DMS53 (cell line): ENCODE measurements at regions not wholly inside any gene's neighbourhood (a gene's known extent, or its start where the extent isn't known, plus 50 kb on each side); places are given as distances from the start of the nearest gene placed in this dataset.

Experiments used
- DNase-seq: peaks from one replicate; lab custom pipeline; 2025; lab: John Stamatoyannopoulos, UW

DNA sequence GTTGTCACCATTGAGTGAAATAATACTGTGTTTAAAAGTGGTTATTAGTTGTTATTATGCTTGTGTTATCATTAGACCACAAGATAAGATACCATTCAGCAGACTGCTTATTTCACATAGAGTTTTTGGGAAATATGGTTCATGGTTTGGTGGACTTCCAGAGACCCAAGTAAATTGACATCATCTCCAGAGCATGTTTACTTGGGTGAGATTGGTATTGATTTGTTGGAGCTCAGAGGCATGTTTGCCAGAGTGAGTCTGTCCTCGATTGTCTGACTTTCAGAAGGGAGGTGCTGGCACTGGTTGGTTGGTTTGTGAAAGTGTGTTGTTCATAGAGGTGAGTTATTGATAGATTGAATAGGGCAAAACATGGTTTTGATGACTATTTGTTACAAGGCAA is 291.4 kb downstream of the TGFB2 start:
- DNase-seq = no peak

DNA sequence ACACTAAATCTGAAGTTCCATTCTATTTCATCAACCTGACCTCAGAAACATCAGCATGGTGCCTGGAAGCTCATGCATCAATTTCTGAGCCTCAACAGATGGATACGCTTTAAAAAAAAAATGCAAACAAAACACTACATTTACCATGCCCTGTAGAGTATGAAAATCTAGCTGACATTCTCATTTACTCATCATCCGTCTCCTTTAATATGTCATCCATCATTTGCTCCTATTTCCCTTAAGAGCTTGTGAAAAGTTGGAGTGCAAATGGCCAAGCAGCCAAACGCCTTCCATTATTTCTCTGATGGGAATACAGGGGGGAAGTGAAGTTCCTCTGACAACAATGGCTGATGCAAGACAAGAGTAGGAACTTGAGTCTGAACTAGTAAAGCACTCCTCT is 295.0 kb downstream of the TGFB2 start:
- DNase-seq = no peak

DNA sequence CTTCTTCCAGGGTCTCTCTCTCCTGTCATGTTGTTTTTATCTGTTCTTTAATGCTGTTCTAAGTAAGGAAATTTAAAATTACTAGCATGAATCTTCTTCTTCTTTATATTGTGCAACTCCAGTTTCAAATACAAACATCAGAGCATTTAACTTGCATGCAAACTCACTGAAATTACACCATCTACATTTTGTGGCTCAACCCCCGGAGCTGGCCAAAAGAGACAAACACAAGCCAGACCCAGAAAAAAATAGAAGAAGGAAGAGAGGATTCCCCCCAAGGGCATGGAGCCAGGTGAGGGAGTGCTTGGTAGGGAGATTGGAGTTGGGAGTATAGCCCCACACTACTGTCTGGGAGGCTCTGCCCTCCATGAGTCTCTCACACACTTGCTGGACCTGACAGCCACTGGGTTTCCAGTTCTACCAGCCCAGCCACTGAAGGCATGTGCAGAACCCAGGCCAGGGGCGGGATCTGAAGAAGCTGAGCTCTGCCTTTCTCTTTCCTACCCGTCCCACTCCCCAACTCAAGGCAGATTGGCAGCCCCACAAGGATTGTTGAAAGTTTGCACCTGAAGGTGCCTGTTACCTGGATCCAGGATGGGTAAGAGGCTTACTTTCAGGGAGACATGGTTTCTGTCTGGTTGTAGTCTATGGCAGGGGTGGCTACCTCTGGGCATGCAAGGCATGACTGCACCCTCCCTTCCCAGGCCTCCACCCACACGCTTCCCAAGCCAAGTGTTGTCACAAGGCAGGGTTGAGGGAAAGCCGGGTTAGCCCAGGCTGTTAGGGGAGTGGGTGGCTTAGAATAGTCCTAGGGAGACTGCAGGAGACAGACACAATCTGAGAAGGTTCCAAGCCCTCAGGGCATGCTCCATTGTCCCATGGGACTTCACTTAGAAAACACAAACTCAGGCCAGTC is 297.2 kb downstream of the TGFB2 start:
- no peak for DNase-seq

DNA sequence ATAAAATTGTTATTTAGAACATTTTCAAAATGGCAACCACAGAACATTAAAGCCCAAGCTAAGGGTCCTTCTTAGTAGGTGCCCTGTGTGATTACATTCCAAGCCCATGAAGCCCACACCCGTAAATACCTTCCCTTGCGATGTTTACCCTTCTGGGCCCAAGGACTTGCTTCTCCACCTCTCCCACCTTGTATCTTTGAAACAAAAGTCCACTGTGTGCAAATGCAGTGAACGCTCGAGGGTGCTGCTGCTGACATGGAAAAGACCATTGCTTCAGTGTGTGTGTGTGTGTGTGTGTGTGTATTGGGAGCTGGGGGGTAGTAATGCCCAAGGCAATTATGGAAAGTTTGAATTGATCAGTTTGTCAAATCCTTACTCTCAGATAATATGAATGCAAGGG is 298.1 kb downstream of the TGFB2 start:
- DNase-seq = no peak

DNA sequence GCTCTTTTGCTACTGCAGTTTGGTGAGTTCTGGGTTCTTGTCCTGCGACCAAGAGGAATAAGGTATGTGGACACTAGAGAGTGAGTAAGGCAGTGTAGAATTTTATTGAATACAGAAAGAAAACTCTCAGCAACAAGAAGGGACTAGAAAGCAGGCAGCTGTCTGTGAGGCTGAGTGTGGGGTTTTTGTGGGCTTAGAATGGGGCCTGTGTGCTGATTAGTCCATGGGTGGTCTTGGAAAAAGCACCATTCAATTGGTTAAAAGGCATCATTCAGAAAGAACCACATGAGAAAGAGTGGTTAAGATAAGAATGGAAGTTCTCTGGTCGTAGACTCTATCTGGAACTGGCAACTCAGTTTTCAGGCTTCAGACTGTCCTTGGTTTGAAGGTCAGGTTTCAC is 298.8 kb downstream of the TGFB2 start:
- DNase-seq = no peak

DNA sequence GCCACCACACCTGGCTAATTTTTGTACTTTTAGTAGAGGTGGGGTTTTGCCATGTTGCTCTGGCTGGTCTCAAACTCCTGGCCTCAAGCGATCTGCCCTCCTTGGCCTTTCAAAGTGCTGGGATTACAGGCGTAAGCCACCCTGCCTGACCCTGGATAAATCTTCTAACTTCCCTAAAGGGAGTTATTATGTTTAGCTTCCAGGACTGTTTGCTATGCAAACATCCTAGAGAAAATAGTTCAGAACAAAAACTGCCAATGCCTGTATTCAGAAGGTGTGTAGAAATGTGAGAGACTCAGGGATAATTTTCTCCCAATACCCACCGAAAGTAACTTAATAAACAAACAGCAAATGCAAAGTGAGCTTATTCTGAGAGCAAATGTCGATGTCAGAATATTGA is 301.2 kb downstream of the TGFB2 start:
- DNase-seq = no peak

DNA sequence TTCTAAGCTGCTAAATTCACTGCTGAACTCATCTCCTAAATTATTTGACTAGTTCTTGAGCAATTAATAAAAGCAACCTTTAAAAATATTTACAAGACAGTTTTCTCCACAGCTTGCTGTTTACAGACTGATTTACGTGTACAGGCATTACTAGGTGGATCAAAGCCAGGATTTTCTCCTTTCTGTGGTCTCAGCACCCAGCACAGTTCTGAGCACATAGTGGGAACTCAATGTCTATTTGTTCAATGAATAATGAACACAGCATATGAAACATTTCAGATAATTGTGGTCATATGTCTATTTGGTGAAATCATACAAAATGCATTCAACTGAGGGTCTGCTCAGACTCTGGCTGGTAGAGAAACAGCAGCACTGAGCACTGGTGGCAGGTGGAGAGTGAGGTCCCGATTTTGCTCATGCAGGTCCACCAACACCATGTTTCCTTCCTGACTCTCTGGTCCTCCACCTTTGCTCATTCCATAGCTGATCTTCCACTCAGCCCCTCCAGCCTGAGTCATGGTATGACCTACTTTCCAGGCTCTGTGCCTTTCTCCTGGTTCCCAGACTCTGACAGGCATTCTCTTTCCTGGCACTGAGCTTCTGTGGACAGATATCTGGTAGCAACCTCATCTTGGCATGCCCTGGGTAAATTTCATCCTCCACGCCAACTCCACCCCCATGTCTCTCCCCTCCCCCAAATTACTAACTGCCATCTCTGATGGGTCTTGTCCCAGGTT is 311.3 kb downstream of the TGFB2 start:
- DNase-seq = peak; percentile 37

DNA sequence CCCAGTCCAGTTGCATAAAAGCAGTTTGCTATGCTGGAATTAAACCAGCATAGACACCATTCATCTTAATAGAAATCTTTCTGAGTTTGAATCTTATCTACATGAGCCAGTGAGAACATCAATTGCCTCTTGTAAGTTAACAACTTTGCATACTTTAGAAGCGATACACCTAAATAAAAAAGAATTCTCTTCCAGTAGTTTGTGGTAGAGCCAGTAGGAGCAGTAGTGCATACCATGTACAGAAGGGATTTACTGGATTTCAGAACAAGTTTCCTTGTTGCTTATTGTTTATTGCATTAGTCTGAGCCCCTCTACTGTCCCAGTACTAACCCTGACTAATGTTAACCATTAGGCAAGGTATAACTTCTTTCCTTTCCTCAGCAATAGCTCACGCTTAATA is 313.1 kb downstream of the TGFB2 start:
- no peak for DNase-seq

DNA sequence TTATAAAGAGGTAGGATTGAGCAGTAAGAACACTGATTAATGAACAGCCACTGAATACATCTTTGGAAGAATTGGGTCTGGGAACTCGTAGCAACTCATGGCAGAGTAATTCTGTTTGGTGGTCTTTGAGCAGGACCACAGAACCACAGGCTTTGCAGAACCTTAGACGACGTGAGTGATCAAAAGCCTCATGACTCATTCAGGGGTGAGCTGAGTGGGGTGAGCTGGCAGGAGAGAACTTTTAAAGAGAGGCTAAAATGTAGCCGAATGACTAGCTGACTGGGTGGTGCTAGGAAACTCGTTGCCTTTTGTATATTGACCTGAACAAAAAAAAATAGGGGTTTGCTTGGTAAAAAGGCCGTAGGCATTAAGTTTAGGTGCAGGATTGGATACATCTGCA is 313.8 kb downstream of the TGFB2 start:
- no peak for DNase-seq

DNA sequence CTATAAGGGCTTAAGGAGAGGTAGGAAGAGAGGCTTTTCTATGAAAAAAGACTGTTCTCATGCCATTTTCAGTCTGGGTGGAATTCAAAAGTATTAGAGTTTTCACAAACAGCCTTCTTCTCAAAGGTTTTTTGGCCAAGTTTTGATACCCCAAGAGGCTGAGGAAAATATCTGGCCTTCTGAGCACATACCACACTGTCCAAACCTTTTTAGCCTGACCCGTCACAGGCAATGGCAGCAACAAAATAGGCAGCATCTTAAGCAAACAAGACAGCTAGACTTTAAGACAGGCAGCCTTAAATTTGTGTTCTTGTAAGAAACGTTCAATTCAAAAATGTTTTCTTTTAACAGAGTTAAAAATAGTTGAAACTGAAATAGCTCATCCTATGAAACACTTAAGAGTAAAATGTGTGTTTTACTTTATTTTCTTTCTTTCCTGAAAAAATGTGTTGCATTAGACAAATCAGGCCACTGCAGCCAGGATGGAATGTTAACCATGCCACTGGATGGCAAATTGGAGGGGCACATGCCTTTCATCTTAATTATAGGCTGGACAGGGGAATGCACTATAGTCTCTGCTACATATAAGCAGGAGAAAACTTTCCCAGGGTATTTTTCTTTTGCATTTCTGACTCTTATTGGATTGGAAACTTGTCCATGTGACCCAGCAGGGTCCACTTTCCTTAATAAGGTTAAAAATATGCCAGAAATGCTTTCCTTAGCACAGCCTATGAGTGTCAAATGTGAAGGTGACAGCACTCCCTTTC is 315.0 kb downstream of the TGFB2 start:
- no peak for DNase-seq

DNA sequence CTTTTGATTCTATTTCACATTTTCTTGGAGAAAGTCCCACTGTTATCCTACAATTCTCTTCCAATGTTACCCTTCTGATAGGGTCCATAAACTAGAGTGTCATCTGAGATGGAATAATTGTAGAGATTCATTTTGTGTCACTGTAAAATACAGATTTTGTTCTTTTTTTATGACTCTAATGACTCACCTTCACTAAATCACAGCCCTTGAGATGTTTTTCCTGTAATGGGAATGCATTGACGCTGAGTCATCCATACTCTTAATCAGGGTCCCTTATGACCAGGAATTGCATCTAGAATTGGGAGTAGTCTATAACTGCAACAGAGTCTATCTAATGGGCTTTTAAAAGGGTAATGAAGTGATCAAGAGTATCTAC is 315.5 kb downstream of the TGFB2 start:
- DNase-seq = peak; percentile 55

DNA sequence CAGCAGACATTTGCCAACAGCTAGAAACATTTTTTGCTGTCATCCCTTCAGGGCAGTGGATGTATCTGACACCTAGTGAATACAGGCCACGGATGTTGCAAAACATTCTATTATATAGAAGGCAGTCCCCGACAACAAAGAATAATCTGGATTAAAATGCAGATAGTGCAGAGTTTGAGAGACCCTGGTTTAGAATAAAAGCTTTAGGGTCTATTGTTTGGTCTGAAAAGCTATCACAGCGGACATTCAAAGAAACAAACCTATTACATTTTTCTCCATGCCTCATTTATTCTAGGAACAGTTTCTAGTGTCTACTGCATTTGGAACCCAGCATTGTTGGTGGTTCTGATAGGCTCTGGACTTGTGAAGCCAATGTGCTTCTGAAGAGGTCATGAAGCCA is 316.3 kb downstream of the TGFB2 start:
- no peak for DNase-seq

DNA sequence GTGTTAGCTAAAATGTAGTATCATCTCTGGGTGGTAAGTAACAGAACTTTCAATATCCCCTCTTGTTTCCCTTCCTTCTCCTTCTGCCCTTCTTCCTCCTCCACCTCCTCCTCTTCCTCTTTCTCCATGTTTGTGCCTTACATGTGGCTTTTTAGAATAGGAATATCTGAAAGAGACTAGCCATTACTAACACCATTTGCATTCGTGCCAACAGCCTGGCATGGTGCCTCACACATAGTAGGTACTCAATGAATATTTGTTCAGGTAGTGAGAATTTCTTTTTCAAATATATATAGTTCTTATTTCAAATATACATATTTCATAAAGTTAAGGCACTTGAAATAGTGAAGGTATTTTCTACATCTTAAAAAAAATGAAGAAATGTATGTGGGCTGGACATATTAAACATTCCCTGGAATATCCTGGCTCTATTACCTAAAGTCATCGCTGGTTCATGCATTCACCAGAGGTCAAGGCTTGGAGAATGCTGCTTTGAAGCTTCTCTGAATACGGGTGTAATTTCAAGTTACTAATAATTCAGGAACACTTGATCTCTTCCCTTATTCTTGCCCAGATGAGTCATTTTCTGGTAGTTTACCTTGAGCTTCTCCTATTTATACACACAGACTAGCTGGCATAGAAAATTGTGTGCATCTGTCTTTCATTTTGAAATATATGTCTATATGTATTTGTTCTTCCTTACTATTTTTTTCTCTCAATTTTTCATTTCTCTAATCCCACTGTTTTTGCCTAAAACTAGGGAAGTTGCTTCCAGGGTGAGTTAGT is 319.4 kb downstream of the TGFB2 start:
- DNase-seq = peak; percentile 43

DNA sequence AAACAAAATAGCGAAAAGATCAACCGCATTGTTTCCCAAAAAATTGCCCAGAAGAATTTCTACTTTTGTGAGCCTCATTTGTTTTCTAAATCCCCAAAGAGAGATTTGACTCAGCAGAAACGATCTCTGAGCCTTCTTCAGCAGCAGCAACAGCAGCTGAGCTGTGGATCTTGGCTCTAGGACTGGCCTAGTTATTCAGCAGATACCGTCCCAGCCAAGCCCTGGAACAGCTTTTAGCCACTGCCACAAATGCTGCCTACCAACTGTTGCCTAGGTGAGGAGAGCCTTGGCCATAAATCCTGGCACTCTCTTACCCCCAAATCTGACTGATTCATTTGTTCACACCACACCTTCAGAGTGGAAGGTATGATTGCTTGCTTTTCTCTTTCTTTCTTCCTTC is 320.1 kb downstream of the TGFB2 start:
- peak; percentile 33 for DNase-seq

DNA sequence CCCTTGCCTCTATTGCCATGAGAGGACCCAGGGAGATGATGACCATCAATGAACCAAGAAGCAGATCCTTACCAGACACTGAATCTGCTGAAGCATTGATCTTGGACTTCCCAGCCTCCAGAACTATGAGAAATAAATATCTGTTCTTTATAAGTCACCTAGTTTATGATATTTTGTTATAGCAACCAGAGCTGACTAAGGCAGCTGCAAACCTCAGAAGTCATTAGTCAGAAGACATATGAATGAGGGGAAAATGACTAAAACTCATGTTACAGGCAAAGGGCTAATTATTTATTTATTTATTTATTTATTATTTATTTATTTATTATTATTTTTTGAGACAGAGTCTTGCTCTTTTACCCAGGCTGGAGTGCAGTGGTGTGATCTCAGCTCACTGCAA is 321.1 kb downstream of the TGFB2 start:
- DNase-seq = no peak

DNA sequence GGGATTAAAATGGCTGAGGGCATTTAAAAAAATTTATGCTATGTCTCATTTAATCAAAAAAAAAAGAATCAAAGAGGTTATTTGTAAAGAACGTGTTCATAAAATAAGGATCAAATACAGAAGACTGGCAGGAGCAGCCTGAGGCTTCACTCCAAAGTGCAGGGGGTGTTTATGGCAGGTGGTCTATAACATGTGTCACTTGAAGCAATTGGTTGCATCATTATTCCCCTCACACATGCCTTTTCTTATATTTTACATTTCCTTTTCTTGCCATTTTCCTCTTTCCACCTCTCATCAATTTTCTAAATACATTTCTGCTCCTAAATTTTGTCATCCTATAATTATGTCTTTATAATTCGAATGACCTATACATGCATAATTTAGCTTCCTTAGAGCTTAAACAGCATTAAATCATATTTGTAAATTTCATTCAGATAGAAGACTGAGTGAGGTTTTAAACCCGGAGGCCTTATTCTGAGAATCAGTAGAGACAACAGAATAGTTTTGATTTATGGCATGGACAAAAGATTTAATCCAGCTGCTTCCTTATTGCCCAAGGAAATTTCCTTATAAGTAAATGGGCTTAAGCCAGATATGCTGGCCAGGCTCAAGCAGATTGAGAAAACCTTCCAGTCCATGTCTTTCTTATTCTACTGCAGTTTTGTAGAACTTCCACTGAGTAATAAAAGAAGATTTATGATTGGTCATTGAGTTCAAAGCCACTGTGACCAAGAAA is 322.8 kb downstream of the TGFB2 start:
- no peak for DNase-seq

DNA sequence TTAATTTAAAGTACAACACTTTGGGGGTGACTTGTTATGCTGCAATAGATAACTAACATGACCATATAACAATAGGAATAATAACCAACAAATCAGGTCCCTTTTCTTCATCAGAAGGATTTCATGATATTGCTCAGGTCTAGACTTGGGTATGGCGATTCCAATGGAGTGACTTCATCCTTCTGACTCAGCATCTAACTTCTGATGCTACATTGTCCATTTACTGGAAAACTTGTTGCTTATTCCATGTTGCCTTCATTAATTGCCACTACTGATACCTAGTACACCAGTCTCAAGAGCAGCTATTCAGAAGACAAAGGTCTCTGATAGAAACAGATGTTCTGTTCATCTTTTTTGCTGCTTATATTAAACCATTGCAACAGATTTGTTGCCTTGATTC is 324.3 kb downstream of the TGFB2 start:
- no peak for DNase-seq

DNA sequence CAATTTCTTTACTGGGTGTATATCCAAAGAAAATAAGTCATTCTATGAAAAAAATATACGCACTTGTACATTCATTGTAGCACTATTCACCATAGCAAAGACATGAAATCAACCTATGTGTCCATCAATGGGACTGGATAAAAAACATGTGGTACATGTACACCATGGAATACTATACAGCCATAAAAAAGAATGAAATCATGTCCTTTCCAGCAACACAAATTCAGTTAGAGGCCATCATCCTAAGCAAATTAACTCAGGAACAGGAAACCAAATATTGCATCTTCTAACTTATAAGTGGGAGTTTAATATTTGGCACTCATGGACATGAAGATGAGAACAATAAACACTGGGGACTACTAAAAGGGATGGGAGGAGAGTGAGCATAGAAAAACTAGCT is 325.7 kb downstream of the TGFB2 start:
- no peak for DNase-seq

DNA sequence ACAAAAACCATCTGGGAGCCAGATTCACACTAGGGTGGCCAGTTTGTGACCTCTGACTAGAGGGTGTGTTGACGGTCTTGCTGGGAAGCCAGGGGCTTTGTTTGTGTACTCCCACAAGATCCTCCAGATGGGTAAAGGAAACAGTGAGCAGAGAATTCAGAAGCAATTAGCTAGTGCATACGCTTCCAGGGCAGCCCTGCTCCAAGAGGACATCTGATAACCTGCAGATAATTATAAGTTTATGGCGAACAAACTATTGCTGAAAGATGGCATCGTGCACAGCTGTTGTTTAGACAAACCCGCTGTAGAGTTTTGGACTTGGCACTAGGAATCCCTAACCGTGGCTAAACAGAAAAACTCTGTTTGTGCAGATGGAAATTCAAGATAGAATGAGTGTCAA is 326.4 kb downstream of the TGFB2 start:
- no peak for DNase-seq

DNA sequence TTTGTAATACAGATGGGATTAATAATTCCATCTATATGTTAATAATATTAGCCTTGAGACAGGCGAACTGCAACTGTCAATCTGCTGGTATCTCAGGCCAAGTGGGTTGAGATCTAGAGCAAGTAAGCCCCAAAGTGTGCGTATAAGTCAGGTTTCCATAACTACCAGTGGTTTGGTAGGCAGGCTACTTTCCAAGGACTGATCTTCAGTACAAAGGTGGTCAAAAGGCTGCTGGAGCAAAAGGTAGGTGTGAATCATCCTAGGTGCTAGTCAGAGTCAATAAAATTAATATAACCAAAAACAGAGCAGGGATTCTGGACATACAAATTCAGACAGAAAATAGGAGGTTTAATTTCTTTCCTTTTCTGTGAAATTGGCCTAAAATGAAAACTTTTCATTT is 328.0 kb downstream of the TGFB2 start:
- no peak for DNase-seq

DNA sequence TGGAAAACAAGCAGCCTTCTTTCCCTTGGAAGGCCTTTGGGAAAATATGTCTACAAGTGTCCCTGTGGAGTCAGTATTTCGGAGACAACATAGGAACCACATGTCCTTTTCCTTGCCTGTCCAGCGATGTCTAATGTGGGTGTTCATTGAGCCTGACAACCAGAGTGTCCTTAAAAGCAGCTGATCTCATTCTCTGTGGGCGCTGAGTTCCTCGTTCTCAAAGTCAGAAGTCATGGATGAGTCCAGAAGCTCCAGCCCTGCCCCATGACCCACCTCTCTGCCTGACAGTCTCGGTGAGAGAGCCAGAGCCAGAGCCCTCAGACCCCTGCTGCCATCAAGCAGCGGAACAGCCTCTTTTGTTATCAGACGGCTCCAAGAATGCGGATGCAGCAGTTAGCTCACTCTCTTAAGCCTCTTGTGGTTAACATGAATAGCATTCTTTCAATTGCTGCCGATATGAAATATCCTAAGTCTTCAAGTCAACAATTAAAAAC is 329.2 kb downstream of the TGFB2 start:
- peak; percentile 35 for DNase-seq
